ENCODE measurements at regions not wholly inside any gene's neighbourhood (a gene's known extent, or its start where the extent isn't known, plus 50 kb on each side); places are given as distances from the start of the nearest gene placed in this dataset.

- Histone ChIP-seq H4K20me1 (ENCODE audit: insufficient read depth) (no peaks in the 10 kb centered on the region), H3K27me3 (ENCODE audit: insufficient read depth, low read depth) (peaks cover 57% of the 10 kb centered on the region), H3K79me2 (ENCODE audit: low read depth) (no peaks in the 10 kb centered on the region), H2AFZ (no peak overlapping the region), H3K36me3 (ENCODE audit: low read depth) (no peaks in the 10 kb centered on the region), H3F3A (ENCODE audit: insufficient read depth, low read depth) (no peaks in the 10 kb centered on the region), H3K9me2 (ENCODE audit: insufficient read depth) (no peaks in the 10 kb centered on the region), H3K9me3 (ENCODE audit: insufficient read depth, low read depth) (no peaks in the 10 kb centered on the region), H3K4me3 (no peak overlapping the region), H3K4me1 (replicated peaks; ENCODE audit: insufficient read depth) (no peaks in the 10 kb centered on the region), H3K27ac (no peak overlapping the region), H3K4me2 (no peak overlapping the region)
- CTCF ChIA-PET = no interaction called here
- DNase-seq = no peak
- TF ChIP-seq CTCF (conservative IDR thresholded peaks at IDR 0.05) (no peak), EZH2 (IDR thresholded peaks at IDR 0.05; ENCODE audit: low read depth) (no peak)
- BruUV-seq (replicated peaks) = no TSS peak
- POLR2A ChIA-PET (ENCODE audit: unreplicated experiment) = no interaction called here
- intact Hi-C loops (cut with micrococcal nuclease; ENCODE audit: unreplicated experiment) = no loop called here
Measured at GRCh38 chr20:43244647-43245046, 54.9 kb upstream of the PTPRT start.

GRCh38 chr20:43243672-43244269, 54.1 kb upstream of the PTPRT start:
- DNase-seq = peak in 1 of 2 experiments; percentile 8
- Histone ChIP-seq H3K4me3 (no peak overlapping the region), H4K20me1 (ENCODE audit: insufficient read depth) (no peaks in the 10 kb centered on the region), H3K27me3 (ENCODE audit: insufficient read depth, low read depth) (peaks cover 50% of the 10 kb centered on the region), H2AFZ (no peak overlapping the region), H3F3A (ENCODE audit: insufficient read depth, low read depth) (no peaks in the 10 kb centered on the region), H3K9me3 (ENCODE audit: insufficient read depth, low read depth) (no peaks in the 10 kb centered on the region), H3K9me2 (ENCODE audit: insufficient read depth) (no peaks in the 10 kb centered on the region), H3K36me3 (ENCODE audit: low read depth) (no peaks in the 10 kb centered on the region), H3K4me2 (no peak overlapping the region), H3K27ac (no peak overlapping the region), H3K79me2 (ENCODE audit: low read depth) (no peaks in the 10 kb centered on the region), H3K4me1 (replicated peaks; ENCODE audit: insufficient read depth) (no peaks in the 10 kb centered on the region)
- no TSS peak for BruUV-seq (replicated peaks)
- peak; percentile 62 for TF ChIP-seq CTCF (conservative IDR thresholded peaks at IDR 0.05)
- no peak for TF ChIP-seq EZH2 (IDR thresholded peaks at IDR 0.05; ENCODE audit: low read depth)
- ChIA-PET POLR2A (ENCODE audit: unreplicated experiment) (no interaction called here), CTCF (interaction anchor here (0.6 kb wide), 1 partner anchor 1824 kb away, joined by 7 read pairs; no protein-coding TSS in a partner anchor)
- intact Hi-C loops (cut with micrococcal nuclease; ENCODE audit: unreplicated experiment) = no loop called here

GRCh38 chr20:43241057-43241702, 51.5 kb upstream of the PTPRT start:
- Histone ChIP-seq H3F3A (ENCODE audit: insufficient read depth, low read depth) (no peaks in the 10 kb centered on the region), H3K79me2 (ENCODE audit: low read depth) (no peaks in the 10 kb centered on the region), H4K20me1 (ENCODE audit: insufficient read depth) (no peaks in the 10 kb centered on the region), H2AFZ (no peak overlapping the region), H3K27me3 (ENCODE audit: insufficient read depth, low read depth) (peaks cover 42% of the 10 kb centered on the region), H3K27ac (no peak overlapping the region), H3K4me1 (replicated peaks; ENCODE audit: insufficient read depth) (no peaks in the 10 kb centered on the region), H3K4me2 (no peak overlapping the region), H3K9me2 (ENCODE audit: insufficient read depth) (no peaks in the 10 kb centered on the region), H3K36me3 (ENCODE audit: low read depth) (no peaks in the 10 kb centered on the region), H3K4me3 (no peak overlapping the region), H3K9me3 (ENCODE audit: insufficient read depth, low read depth) (no peaks in the 10 kb centered on the region)
- DNase-seq = no peak
- no peak for TF ChIP-seq CTCF (conservative IDR thresholded peaks at IDR 0.05)
- no peak for TF ChIP-seq EZH2 (IDR thresholded peaks at IDR 0.05; ENCODE audit: low read depth)
- CTCF ChIA-PET = no interaction called here
- intact Hi-C loops (cut with micrococcal nuclease; ENCODE audit: unreplicated experiment) = no loop called here
- POLR2A ChIA-PET (ENCODE audit: unreplicated experiment) = no interaction called here
- no TSS peak for BruUV-seq (replicated peaks)

All from PC-9 (cell line).